Globus pallidus (tissue), 1 donor: ENCODE measurements at regions not wholly inside any gene's neighbourhood (a gene's known extent, or its start where the extent isn't known, plus 50 kb on each side); places are given as distances from the start of the nearest gene placed in this dataset.

Source experiments
- DNase-seq: peaks from one replicate; pipeline ENCODE4 v3.0.0-alpha.2; 2015; ENCODE audit warnings: low spot score

- DNase-seq: no peak
Observed at GRCh38 chr4:134327274-134328122, 125.9 kb upstream of the PABPC4L start.

- no peak for DNase-seq
Observed at GRCh38 chr4:134326866-134327265, 125.3 kb upstream of the PABPC4L start.

- no peak for DNase-seq
Observed at GRCh38 chr4:134324179-134324578, 122.6 kb upstream of the PABPC4L start.

GRCh38 chr4:134320048-134320447 lies 118.5 kb upstream of the PABPC4L start:
- no peak for DNase-seq

GRCh38 chr4:134313591-134313990 lies 112.0 kb upstream of the PABPC4L start:
- no peak for DNase-seq

- no peak for DNase-seq
Observed at GRCh38 chr4:134309715-134310114, 108.1 kb upstream of the PABPC4L start.

GRCh38 chr4:134308910-134309309 lies 107.3 kb upstream of the PABPC4L start:
- no peak for DNase-seq

GRCh38 chr4:134298313-134298712 lies 96.7 kb upstream of the PABPC4L start:
- no peak for DNase-seq

GRCh38 chr4:134297765-134298164 lies 96.2 kb upstream of the PABPC4L start:
- DNase-seq: no peak

GRCh38 chr4:134282680-134283079 lies 81.1 kb upstream of the PABPC4L start:
- no peak for DNase-seq

GRCh38 chr4:134278675-134279074 lies 77.1 kb upstream of the PABPC4L start:
- no peak for DNase-seq

- no peak for DNase-seq
Observed at GRCh38 chr4:134276476-134276875, 74.9 kb upstream of the PABPC4L start.

GRCh38 chr4:134260126-134260525 lies 58.5 kb upstream of the PABPC4L start:
- no peak for DNase-seq
